Mesothelial cell of epicardium (in vitro differentiated cells): ENCODE measurements at regions not wholly inside any gene's neighbourhood (a gene's known extent, or its start where the extent isn't known, plus 50 kb on each side); places are given as distances from the start of the nearest gene placed in this dataset.

Experiments
- DNase-seq, 2 experiments: peaks; one replicate each; pipeline ENCODE4 v3.0.0; 2021; ENCODE audit warnings: low spot score in 2 of 2; ENCODE audit not compliant: unreplicated experiment in 2 of 2
- H3K27ac Mint-ChIP-seq: 2 replicates; pipeline ENCODE4 v1.8.0; 2021; ENCODE audit warnings: mixed read lengths
- H3K27me3 Mint-ChIP-seq: 2 replicates; pipeline ENCODE4 v1.8.0; 2021; ENCODE audit warnings: low read depth, mixed read lengths
- H3K36me3 Mint-ChIP-seq: 2 replicates; pipeline ENCODE4 v1.8.0; 2021; ENCODE audit warnings: mixed read lengths
- H3K4me1 Mint-ChIP-seq: 2 replicates; pipeline ENCODE4 v1.8.0; 2021; ENCODE audit warnings: mixed read lengths
- H3K4me3 Mint-ChIP-seq: 2 replicates; pipeline ENCODE4 v1.8.0; 2021; ENCODE audit warnings: mild to moderate bottlenecking, moderate library complexity, mixed read lengths
- H3K9me3 Mint-ChIP-seq: 2 replicates; pipeline ENCODE4 v1.8.0; 2021; ENCODE audit warnings: mixed read lengths
- CTCF ChIP-seq: fragments of 200-600 bp; sonication (generic); IDR thresholded peaks from one replicate; pipeline ENCODE4 v1.5.0; 2021; ENCODE audit warnings: antibody characterized with exemption; ENCODE audit not compliant: unreplicated experiment

- peaks cover 4% of the 10 kb centered on the region for H3K9me3 Mint-ChIP-seq
- no peaks in the 10 kb centered on the region for H3K36me3 Mint-ChIP-seq
- no peak overlapping the region for H3K27ac Mint-ChIP-seq
- no peak for DNase-seq
- H3K4me3 Mint-ChIP-seq = no peak overlapping the region
- no peaks in the 10 kb centered on the region for H3K27me3 Mint-ChIP-seq
- peaks cover 19% of the 10 kb centered on the region for H3K4me1 Mint-ChIP-seq
- TF ChIP-seq CTCF = no peak
Observed at GRCh38 chr20:52921340-52921739, 50.8 kb upstream of the TSHZ2 start.

DNA sequence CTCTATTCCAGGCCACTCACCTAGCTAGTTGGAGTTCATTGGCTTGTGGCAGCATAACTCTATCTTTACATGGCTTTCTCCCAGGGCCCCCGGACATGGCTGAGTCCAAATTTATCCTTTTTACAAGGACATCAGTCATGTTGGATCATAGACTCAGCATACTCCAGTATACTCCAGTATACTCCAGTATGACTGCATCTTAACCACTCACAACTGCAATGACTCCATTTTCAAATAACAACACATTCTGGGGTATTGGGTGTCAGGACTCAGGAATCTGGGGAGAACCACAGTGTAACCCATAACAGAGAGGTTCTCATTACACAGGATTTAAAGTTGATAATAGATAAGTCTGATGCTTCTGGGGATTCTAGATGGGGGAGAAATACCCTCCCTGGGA is 53.8 kb upstream of the TSHZ2 start:
- H3K36me3 Mint-ChIP-seq = no peaks in the 10 kb centered on the region
- peaks cover 22% of the 10 kb centered on the region for H3K4me1 Mint-ChIP-seq
- H3K27me3 Mint-ChIP-seq = no peaks in the 10 kb centered on the region
- no peak overlapping the region for H3K4me3 Mint-ChIP-seq
- TF ChIP-seq CTCF = no peak
- no peak overlapping the region for H3K27ac Mint-ChIP-seq
- DNase-seq = no peak
- H3K9me3 Mint-ChIP-seq = peaks cover 17% of the 10 kb centered on the region

- DNase-seq = no peak
- Mint-ChIP-seq H3K27ac (no peak overlapping the region), H3K27me3 (no peaks in the 10 kb centered on the region), H3K9me3 (peaks cover 14% of the 10 kb centered on the region), H3K4me1 (peaks cover 11% of the 10 kb centered on the region), H3K4me3 (no peak overlapping the region), H3K36me3 (no peaks in the 10 kb centered on the region)
- no peak for TF ChIP-seq CTCF
Observed at GRCh38 chr20:52915564-52915963, 56.6 kb upstream of the TSHZ2 start.

- Mint-ChIP-seq H3K27ac (no peak overlapping the region), H3K36me3 (no peaks in the 10 kb centered on the region), H3K27me3 (no peaks in the 10 kb centered on the region), H3K4me1 (peaks cover 4% of the 10 kb centered on the region), H3K4me3 (no peak overlapping the region), H3K9me3 (peaks cover 14% of the 10 kb centered on the region)
- TF ChIP-seq CTCF = no peak
- no peak for DNase-seq
Observed at GRCh38 chr20:52914870-52915269, 57.3 kb upstream of the TSHZ2 start.

DNA sequence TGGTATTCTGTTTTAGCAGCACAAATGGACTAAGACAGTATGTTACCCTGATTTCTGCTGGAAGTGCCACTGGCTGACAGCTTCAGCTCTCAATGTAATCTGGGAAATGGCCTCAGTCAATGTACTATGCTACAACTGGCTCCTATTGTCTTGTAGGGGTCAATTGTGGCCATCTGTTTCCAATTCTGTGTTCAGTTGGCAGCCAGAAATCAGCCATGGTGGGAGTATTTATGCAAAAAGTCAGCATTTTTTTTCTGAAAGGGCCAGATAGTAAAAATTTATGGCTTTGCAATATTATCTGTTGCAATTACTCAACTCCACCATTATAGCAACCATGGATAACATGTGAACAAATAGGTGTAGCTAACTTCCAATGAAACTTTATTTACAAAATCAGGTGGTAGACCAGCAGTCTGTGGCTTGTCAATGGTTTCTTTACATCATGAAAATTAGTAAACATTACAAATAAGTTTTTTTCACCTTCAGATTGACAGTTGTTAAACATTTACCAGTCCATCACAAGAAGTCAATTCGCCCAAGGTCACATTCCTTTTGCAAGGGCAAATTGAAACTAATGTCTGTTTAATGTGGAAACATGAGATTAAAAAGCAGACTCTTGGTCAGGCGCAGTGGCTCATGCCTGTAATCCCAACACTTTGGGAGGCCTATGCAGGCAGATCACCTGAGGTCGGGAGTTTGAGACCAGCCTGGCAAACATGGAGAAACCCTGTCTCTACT is 58.3 kb upstream of the TSHZ2 start:
- DNase-seq = no peak
- Mint-ChIP-seq H3K27me3 (peaks cover 4% of the 10 kb centered on the region), H3K4me3 (no peak overlapping the region), H3K27ac (no peak overlapping the region), H3K9me3 (peaks cover 14% of the 10 kb centered on the region), H3K4me1 (peaks cover 4% of the 10 kb centered on the region), H3K36me3 (no peaks in the 10 kb centered on the region)
- no peak for TF ChIP-seq CTCF
